Heart right ventricle (tissue), 16 donors: ENCODE measurements at regions not wholly inside any gene's neighbourhood (a gene's known extent, or its start where the extent isn't known, plus 50 kb on each side); places are given as distances from the start of the nearest gene placed in this dataset.

ENCODE experiments used
- ATAC-seq, 8 donors: fragments of 200-7000 bp; cut with Tn5 transposase; one replicate each; pipeline ENCODE4 v1.9.1; 2020; ENCODE audit warnings: mild to moderate bottlenecking in 8 of 8, moderate library complexity in 8 of 8, moderate number of reproducible peaks in 1 of 8
- DNase-seq, 2 donors: peaks; one replicate each; pipeline ENCODE4 v3.0.0-alpha.2; 2020
- H3K27ac ChIP-seq, 10 donors: fragments of 200-600 bp; sonication (generic) in 2 of 10; one replicate each; pipeline versions ENCODE4 v1.5.0 to v1.8.0; 2020 to 2022; ENCODE audit warnings: mild to moderate bottlenecking in 3 of 10
- H3K27me3 ChIP-seq, 7 donors: fragments of 200-600 bp; one replicate each; pipeline ENCODE4 v1.8.0; 2021 to 2022; ENCODE audit warnings: mild to moderate bottlenecking in 2 of 7
- H3K36me3 ChIP-seq, 9 donors: fragments of 200-600 bp; sonication (generic) in 1 of 9; one replicate each; pipeline versions ENCODE4 v1.5.0 to v1.8.0; 2020 to 2022; ENCODE audit warnings: mild to moderate bottlenecking in 2 of 9
- H3K4me1 ChIP-seq, 9 donors: fragments of 200-600 bp; sonication (generic) in 1 of 9; one replicate each; pipeline versions ENCODE4 v1.5.0 to v1.8.0; 2020 to 2022; ENCODE audit warnings: mild to moderate bottlenecking in 4 of 9
- H3K4me3 ChIP-seq, 10 donors: fragments of 200-600 bp; sonication (generic) in 2 of 10; one replicate each; pipeline versions ENCODE4 v1.5.0 to v1.8.0; 2020 to 2022; ENCODE audit warnings: mild to moderate bottlenecking in 7 of 10, moderate library complexity in 2 of 10
- H3K9me3 ChIP-seq, 11 donors: fragments of 200-600 bp in 10 of 11; sonication (generic) in 2 of 11; one replicate each; pipeline versions ENCODE4 v1.5.0 to v1.8.0; 2013 to 2022; ENCODE audit warnings: mild to moderate bottlenecking in 2 of 11, control low read depth in 1 of 11, moderate library complexity in 1 of 11
- CTCF ChIP-seq, 9 donors: fragments of 200-600 bp; sonication (generic) in 2 of 9; IDR thresholded peaks; one replicate each; pipeline versions ENCODE4 v1.5.0 to v1.8.0; 2021 to 2022; ENCODE audit warnings: antibody characterized with exemption in 9 of 9, mild to moderate bottlenecking in 5 of 9, moderate library complexity in 1 of 9
- WGBS, 2 donors: extraction: QIAGEN DNeasy Blood & Tissue Kit; methylation state at CpG; one replicate each; pipeline ENCODE4 v1.1.7; 2013; ENCODE audit warnings: inconsistent platforms in 1 of 2; 5-methylcytosine and 5-hydroxymethylcytosine counted together
- intact Hi-C, 10 donors: fragments of 100-400 bp; cut with DNase I; formaldehyde crosslinking; loops; one replicate each; pipeline versions ENCODE4 v1.11.1 to v1.14.2; 2022
- donor health status: Arrhythmogenic right ventricular cardiomyopathy.
- donor health status: ischemic (EF 13 %, LVEDD 7.1; RV severe dilation, severe dysfunction).
- donor health status: healthy with polysubstance abuse.
- donor health status: DM: no; HTN: yes; CAD: no.
- donor health status: DM: no; HTN: no; CAD: no.
- donor health status: ischemic (EF 25% LVEDD 6.9; RV normal size, moderate dysfunction).
- donor health status: ischemic (EF 25% LVEDD 5.7; RV mildly dilated, moderate dysfunction).
- donor health status: healthy.
- donor health status: DM: yes; HTN: yes; CAD: no.
- donor health status: Ischemic cardiomyopathy.
- donor health status: ischemic (EF 35%, LVEDD 5.7; RV mildly dilated, moderate dysfunction).
- donor health status: nonischemic (EF 11% LVEDD 7.7; RV severe dilation, severe dysfunction).
- donor health status: DM: yes; HTN: yes; CAD: no.
- donor health status: PGD.
- donor health status: ischemic (EF 29% LVEDD 5.4; RV normal size, mild dysfunction).
- donor health status: nonischemic (EF 23%, LVEDD 6.1; RV moderate dilation, normal function).

GRCh38 chr11:91707652-91708482, 516.8 kb upstream of the FAT3 start:
- 52 to 56% methylated on average over 2 of the region's 2 CpGs for whole genome bisulfite sequencing, 2 donors
- ATAC-seq: no peak
- Histone ChIP-seq H3K27me3 (no peaks in the 10 kb centered on the region), H3K36me3 (no peaks in the 10 kb centered on the region), H3K4me1 (peaks cover 0 to 6% (median 0%) of the 10 kb centered on the region in 9 donors), H3K27ac (no peak overlapping the region), H3K4me3 (no peak overlapping the region), H3K9me3 (no peaks in the 10 kb centered on the region)
- no peak for TF ChIP-seq CTCF (IDR thresholded peaks at IDR 0.05)
- DNase-seq: no peak
- intact Hi-C loops: no loop called here

GRCh38 chr11:91703042-91703441, 521.6 kb upstream of the FAT3 start:
- Histone ChIP-seq H3K36me3 (no peaks in the 10 kb centered on the region), H3K27me3 (no peaks in the 10 kb centered on the region), H3K4me3 (no peak overlapping the region), H3K27ac (no peak overlapping the region), H3K9me3 (no peaks in the 10 kb centered on the region), H3K4me1 (peaks cover 0 to 2% (median 0%) of the 10 kb centered on the region in 9 donors)
- WGBS, 2 donors: 84 to 90% methylated on average over 1 of the region's 1 CpG
- intact Hi-C loops: no loop called here
- no peak for ATAC-seq
- no peak for DNase-seq
- no peak for TF ChIP-seq CTCF (IDR thresholded peaks at IDR 0.05)

GRCh38 chr11:91700854-91701253, 523.8 kb upstream of the FAT3 start:
- intact Hi-C loops: no loop called here
- 54 to 62% methylated on average over 2 of the region's 2 CpGs for WGBS, 2 donors

GRCh38 chr11:91698845-91699244, 525.8 kb upstream of the FAT3 start:
- Histone ChIP-seq H3K4me1 (no peaks in the 10 kb centered on the region), H3K9me3 (no peaks in the 10 kb centered on the region), H3K36me3 (no peaks in the 10 kb centered on the region), H3K27me3 (no peaks in the 10 kb centered on the region), H3K27ac (no peak overlapping the region), H3K4me3 (no peak overlapping the region)
- 58 to 66% methylated on average over 2 of the region's 2 CpGs for WGBS, 2 donors
- DNase-seq (no peak), ATAC-seq (no peak)
- intact Hi-C loops: loop anchor here in 1 of 10 donors (10.0 kb wide), 1 partner anchor 56 kb away; no protein-coding TSS in a partner anchor
- no peak for TF ChIP-seq CTCF (IDR thresholded peaks at IDR 0.05)

More at GRCh38 chr11:91700854-91701253, 523.8 kb upstream of the FAT3 start:
- Histone ChIP-seq H3K27ac (no peak overlapping the region), H3K4me1 (no peaks in the 10 kb centered on the region), H3K36me3 (no peaks in the 10 kb centered on the region), H3K9me3 (no peaks in the 10 kb centered on the region), H3K4me3 (no peak overlapping the region), H3K27me3 (no peaks in the 10 kb centered on the region)
- no peak for TF ChIP-seq CTCF (IDR thresholded peaks at IDR 0.05)
- DNase-seq (no peak), ATAC-seq (no peak)
